ENCODE measurements at regions not wholly inside any gene's neighbourhood (a gene's known extent, or its start where the extent isn't known, plus 50 kb on each side); places are given as distances from the start of the nearest gene placed in this dataset.

DNA sequence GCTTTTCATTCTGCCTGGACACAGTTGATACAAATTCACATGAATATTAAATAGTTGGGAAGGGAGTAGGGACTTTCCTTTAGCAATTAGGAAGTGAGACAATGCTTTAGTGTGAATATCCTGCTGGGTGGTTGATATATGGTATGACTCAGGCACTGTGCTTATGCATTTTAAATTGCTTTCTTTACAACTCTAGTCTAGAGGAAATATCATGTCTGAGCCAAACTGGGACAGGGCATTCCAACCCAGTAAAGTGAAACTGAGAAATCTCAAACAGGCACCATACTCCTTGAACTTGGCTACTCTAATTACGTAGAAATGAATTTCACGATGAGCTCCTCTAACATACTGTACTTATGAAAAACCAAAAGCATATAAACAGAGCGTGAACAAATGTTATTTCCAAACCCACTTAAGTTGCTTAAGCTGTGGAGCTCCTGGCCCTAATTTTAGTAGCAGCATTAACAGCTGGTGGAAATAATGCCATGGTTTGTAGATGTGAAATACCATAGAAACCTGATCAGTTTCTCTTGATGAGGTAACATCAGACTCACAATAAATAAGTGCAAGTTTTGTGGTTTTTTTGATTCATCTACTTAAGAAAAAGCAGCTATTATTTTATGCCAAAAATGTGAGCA lies 242.9 kb upstream of the GK2 start:
- H3K27me3 ChIP-seq, result no peaks in the 10 kb centered on the region
- TF ChIP-seq POLR2AphosphoS5 (IDR thresholded peaks at IDR 0.05) (peak; percentile 17 to 55 (median 48)), EP300 (IDR thresholded peaks at IDR 0.05) (peak in 2 of 4 donors; percentile 31 to 37)
- TF ChIP-seq, protein P1, sequence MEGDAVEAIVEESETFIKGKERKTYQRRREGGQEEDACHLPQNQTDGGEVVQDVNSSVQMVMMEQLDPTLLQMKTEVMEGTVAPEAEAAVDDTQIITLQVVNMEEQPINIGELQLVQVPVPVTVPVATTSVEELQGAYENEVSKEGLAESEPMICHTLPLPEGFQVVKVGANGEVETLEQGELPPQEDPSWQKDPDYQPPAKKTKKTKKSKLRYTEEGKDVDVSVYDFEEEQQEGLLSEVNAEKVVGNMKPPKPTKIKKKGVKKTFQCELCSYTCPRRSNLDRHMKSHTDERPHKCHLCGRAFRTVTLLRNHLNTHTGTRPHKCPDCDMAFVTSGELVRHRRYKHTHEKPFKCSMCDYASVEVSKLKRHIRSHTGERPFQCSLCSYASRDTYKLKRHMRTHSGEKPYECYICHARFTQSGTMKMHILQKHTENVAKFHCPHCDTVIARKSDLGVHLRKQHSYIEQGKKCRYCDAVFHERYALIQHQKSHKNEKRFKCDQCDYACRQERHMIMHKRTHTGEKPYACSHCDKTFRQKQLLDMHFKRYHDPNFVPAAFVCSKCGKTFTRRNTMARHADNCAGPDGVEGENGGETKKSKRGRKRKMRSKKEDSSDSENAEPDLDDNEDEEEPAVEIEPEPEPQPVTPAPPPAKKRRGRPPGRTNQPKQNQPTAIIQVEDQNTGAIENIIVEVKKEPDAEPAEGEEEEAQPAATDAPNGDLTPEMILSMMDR (IDR thresholded peaks at IDR 0.05), result no peak
- no peaks in the 10 kb centered on the region for H3K36me3 ChIP-seq
- 45 to 56% methylated on average over 3 of the region's 3 CpGs for WGBS, 2 donors
- H3K27ac ChIP-seq, result peak overlapping the region; percentile 59 to 79 (median 70)
- H3K9me3 ChIP-seq, result no peaks in the 10 kb centered on the region
- intact Hi-C loops (cut with DNase I), result loop anchor here (10.0 kb wide), 1 partner anchor 606 kb away; no protein-coding TSS in a partner anchor
- DNase-seq, result no peak
- H3K4me3 ChIP-seq, result no peak overlapping the region
- H3K4me1 ChIP-seq, result peaks cover 0 to 46% (median 24%) of the 10 kb centered on the region in 4 donors

DNA sequence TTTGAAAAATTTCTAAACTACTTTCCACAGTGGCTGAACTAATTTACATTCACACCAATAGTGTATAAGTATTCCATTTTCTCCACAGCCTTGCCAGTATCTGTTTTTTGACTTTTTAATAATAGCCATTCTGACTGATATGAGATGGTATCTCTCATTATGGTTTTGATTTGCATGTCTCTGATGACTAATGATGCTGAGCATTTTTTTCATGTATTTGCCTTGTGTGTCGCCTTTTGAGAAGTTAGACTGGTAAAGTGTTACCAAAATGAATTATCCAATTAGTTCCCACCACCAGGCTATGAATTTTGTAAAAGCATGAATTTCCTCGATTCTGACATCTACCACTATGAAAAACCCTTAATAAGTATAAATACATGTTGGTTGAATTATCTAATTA lies 242.2 kb upstream of the GK2 start:
- DNase-seq, result no peak
- intact Hi-C loops (cut with DNase I), result loop anchor here (10.0 kb wide), 1 partner anchor 605 kb away; no protein-coding TSS in a partner anchor
- Histone ChIP-seq H3K27ac (peak overlapping the region; percentile 59 to 79 (median 70)), H3K4me1 (peaks cover 0 to 46% (median 24%) of the 10 kb centered on the region in 4 donors), H3K27me3 (no peaks in the 10 kb centered on the region), H3K9me3 (no peaks in the 10 kb centered on the region), H3K36me3 (no peaks in the 10 kb centered on the region), H3K4me3 (no peak overlapping the region)
- TF ChIP-seq EP300 (IDR thresholded peaks at IDR 0.05), result no peak
- no peak for TF ChIP-seq POLR2A (IDR thresholded peaks at IDR 0.05)
- TF ChIP-seq, protein P1 (IDR thresholded peaks at IDR 0.05), result no peak
- no peak for TF ChIP-seq POLR2AphosphoS5 (IDR thresholded peaks at IDR 0.05)
- 85 to 92% methylated on average over 2 of the region's 2 CpGs for WGBS, 2 donors

DNA sequence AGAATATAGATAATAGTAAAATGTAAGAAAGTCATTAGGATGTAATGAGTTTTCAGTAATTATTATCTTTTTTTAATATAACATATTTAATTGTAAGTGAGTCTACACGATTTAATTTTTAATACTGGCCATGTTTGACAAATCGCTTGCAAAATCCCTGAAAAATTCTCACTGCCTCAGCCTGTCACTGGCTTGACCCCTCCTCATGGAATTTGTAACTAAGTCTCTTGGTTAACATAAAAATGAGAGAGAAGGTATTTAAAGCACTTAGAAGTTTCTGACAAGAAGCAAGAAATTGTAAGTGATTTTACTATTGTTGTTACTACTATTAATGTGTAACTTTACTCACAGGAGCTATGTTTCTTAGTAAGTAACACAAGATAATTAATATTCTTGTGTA lies 237.9 kb upstream of the GK2 start:
- WGBS, 2 donors, result 71 to 86% methylated on average over 2 of the region's 2 CpGs
- no peak for DNase-seq
- no peaks in the 10 kb centered on the region for H3K36me3 ChIP-seq
- H3K9me3 ChIP-seq, result no peaks in the 10 kb centered on the region
- H3K27ac ChIP-seq, result no peak overlapping the region
- H3K4me1 ChIP-seq, result peaks cover 0 to 15% (median 5%) of the 10 kb centered on the region in 4 donors
- intact Hi-C loops (cut with DNase I), result no loop called here
- H3K4me3 ChIP-seq, result no peak overlapping the region
- TF ChIP-seq POLR2A (IDR thresholded peaks at IDR 0.05) (no peak), EP300 (IDR thresholded peaks at IDR 0.05) (no peak), POLR2AphosphoS5 (IDR thresholded peaks at IDR 0.05) (no peak)
- TF ChIP-seq, protein P1 (IDR thresholded peaks at IDR 0.05), result no peak
- H3K27me3 ChIP-seq, result no peaks in the 10 kb centered on the region

DNA sequence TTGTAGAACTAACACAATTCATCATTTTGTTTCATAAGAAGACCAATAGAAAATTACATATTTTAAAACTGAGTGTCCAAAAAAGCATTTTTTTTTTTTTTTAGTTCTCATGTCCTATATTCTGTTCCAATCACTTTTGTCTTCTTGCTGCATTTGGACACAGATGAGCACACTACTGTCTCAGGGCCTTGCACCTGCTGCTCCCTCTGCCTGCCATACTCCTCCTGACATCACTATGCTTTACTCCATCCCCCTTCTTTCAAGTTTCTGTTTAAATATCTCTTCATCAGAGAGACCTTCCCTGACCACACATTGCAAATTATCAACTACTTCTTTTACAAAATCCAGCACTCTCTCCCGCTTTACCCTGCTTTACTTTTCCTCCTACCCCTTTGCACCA lies 230.7 kb upstream of the GK2 start:
- no peaks in the 10 kb centered on the region for H3K9me3 ChIP-seq

More for the DNA sequence above, 230.7 kb upstream of the GK2 start:
- Histone ChIP-seq H3K27ac (no peak overlapping the region), H3K4me1 (peaks cover 0 to 4% (median 0%) of the 10 kb centered on the region in 4 donors), H3K27me3 (no peaks in the 10 kb centered on the region), H3K4me3 (no peak overlapping the region), H3K36me3 (no peaks in the 10 kb centered on the region)
- intact Hi-C loops (cut with DNase I), result no loop called here
- TF ChIP-seq, protein P1 (IDR thresholded peaks at IDR 0.05), result no peak
- no peak for TF ChIP-seq POLR2AphosphoS5 (IDR thresholded peaks at IDR 0.05)
- no peak for TF ChIP-seq POLR2A (IDR thresholded peaks at IDR 0.05)
- no peak for TF ChIP-seq EP300 (IDR thresholded peaks at IDR 0.05)
- WGBS, 2 donors, result 95 to 96% methylated on average over 1 of the region's 1 CpG
- no peak for DNase-seq

All from sigmoid colon (tissue), 6 donors.